GM18519 (cell line): ENCODE measurements at regions not wholly inside any gene's neighbourhood (a gene's known extent, or its start where the extent isn't known, plus 50 kb on each side); places are given as distances from the start of the nearest gene placed in this dataset.
A peak's percentile ranks its signal among the peaks of the same experiment; 100 is the strongest.

Source experiments
- ATAC-seq: cut with Tn5 transposase; IDR thresholded peaks from one replicate; pipeline ENCODE4 v1.9.1; 2021; ENCODE audit warnings: mild to moderate bottlenecking, moderate library complexity; ENCODE audit not compliant: unreplicated experiment, low FRiP score

- no peak for ATAC-seq
Observed at GRCh38 chr6:148652205-148652604, 94.6 kb upstream of the UST start.

GRCh38 chr6:148653138-148653776 lies 93.6 kb upstream of the UST start:
- ATAC-seq, result no peak

- no peak for ATAC-seq
Observed at GRCh38 chr6:148657048-148657447, 89.8 kb upstream of the UST start.

GRCh38 chr6:148658681-148659430 lies 88.0 kb upstream of the UST start:
- no peak for ATAC-seq

GRCh38 chr6:148667395-148667794 lies 79.4 kb upstream of the UST start:
- no peak for ATAC-seq

- ATAC-seq, result no peak
Observed at GRCh38 chr6:148671085-148671484, 75.7 kb upstream of the UST start.

- ATAC-seq, result no peak
Observed at GRCh38 chr6:148671952-148672351, 74.9 kb upstream of the UST start.

- no peak for ATAC-seq
Observed at GRCh38 chr6:148674306-148674705, 72.5 kb upstream of the UST start.

- ATAC-seq, result peak; percentile 76
Observed at GRCh38 chr6:148677594-148678476, 69.0 kb upstream of the UST start.

- no peak for ATAC-seq
Observed at GRCh38 chr6:148678682-148679081, 68.1 kb upstream of the UST start.

GRCh38 chr6:148681666-148682065 lies 65.2 kb upstream of the UST start:
- no peak for ATAC-seq

- no peak for ATAC-seq
Observed at GRCh38 chr6:148682252-148682651, 64.6 kb upstream of the UST start.

GRCh38 chr6:148682990-148683389 lies 63.8 kb upstream of the UST start:
- no peak for ATAC-seq

GRCh38 chr6:148689168-148689567 lies 57.7 kb upstream of the UST start:
- ATAC-seq, result no peak

- ATAC-seq, result peak; percentile 72
Observed at GRCh38 chr6:148693882-148694484, 52.8 kb upstream of the UST start.
